Prostate gland (tissue), 2 donors: ENCODE measurements at regions not wholly inside any gene's neighbourhood (a gene's known extent, or its start where the extent isn't known, plus 50 kb on each side); places are given as distances from the start of the nearest gene placed in this dataset.

ENCODE experiments used
- DNase-seq: peaks from one replicate; pipeline ENCODE4 v3.0.0-alpha.2; 2019; ENCODE audit warnings: low spot score
- H3K27ac ChIP-seq, 2 donors: fragments of 200-600 bp; sonication (generic); 2 replicates each; pipeline ENCODE4 v1.5.1; 2017 to 2019
- H3K27me3 ChIP-seq: fragments of 200-600 bp; sonication (generic); replicated peaks from 2 replicates; pipeline ENCODE4 v1.5.1; 2019; ENCODE audit not compliant: insufficient read depth
- H3K36me3 ChIP-seq, 2 donors: fragments of 200-600 bp; sonication (generic); 1 replicate in 1 of 2; 2 replicates in 1 of 2; pipeline versions ENCODE4 v1.5.1 to v1.8.1; 2017 to 2019
- H3K4me1 ChIP-seq: fragments of 200-600 bp; sonication (generic); replicated peaks from 2 replicates; pipeline ENCODE4 v1.5.1; 2019
- H3K4me3 ChIP-seq, 2 donors: fragments of 200-600 bp; sonication (generic); 2 replicates each; pipeline ENCODE4 v1.5.1; 2017 to 2019
- H3K9me3 ChIP-seq: fragments of 200-600 bp; sonication (generic); 2 replicates; pipeline ENCODE4 v1.5.1; 2017
- POLR2A ChIP-seq: fragments of 450-650 bp; IDR thresholded peaks from one replicate; pipeline ENCODE4 v1.6.1; 2016; ENCODE audit warnings: antibody characterized with exemption, mild to moderate bottlenecking
- POLR2AphosphoS5 ChIP-seq: sonication (generic); formaldehyde crosslinking; IDR thresholded peaks from one replicate; pipeline ENCODE4 v1.6.1; 2017; ENCODE audit warnings: antibody characterized with exemption
- WGBS: methylation state at CpG from one replicate; pipeline ENCODE4 v1.1.5; 2018; 5-methylcytosine and 5-hydroxymethylcytosine counted together
- intact Hi-C: fragments of 100-400 bp; cut with DNase I; formaldehyde crosslinking; loops from one replicate; pipeline ENCODE4 v1.14.2; 2022
- TF ChIP-seq, protein P1 (sequence below), 4 experiments: fragments of 200-600 bp in 2 of 4; fragments of 450-650 bp in 2 of 4; sonication (generic) in 2 of 4; IDR thresholded peaks; 1 replicate in 3 of 4; 2 replicates in 1 of 4; pipeline ENCODE4 v1.5.1; 2016 to 2019; ENCODE audit warnings: antibody characterized with exemption in 4 of 4, mild to moderate bottlenecking in 2 of 4, moderate library complexity in 2 of 4

DNA sequence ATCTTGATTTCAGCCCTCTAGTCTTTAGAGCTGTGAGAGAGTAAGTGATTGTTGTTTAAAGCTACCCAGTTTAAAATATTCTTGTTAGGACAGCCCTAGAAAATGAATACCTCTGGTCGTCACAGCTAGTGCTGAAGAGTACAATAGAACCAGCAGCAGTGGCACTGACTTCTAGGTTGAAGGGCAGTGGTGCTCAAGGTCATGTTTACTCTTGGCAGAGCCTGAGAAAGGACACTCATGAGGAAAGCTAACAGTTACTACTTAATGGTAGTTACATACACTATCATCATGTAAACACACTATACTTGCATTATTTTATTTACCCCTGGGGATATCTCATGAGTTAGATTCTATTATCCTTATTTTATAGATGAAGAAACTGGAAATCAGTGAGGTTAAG is 323.0 kb downstream of the SH2D4B start:
- Histone ChIP-seq H3K27ac (no peak overlapping the region), H3K9me3 (no peaks in the 10 kb centered on the region), H3K36me3 (no peaks in the 10 kb centered on the region), H3K4me3 (no peak overlapping the region), H3K27me3 (no peaks in the 10 kb centered on the region), H3K4me1 (no peaks in the 10 kb centered on the region)
- intact Hi-C loops = no loop called here
- 80% methylated on average over 1 of the region's 1 CpG for WGBS
- DNase-seq = no peak
- TF ChIP-seq POLR2A (no peak), POLR2AphosphoS5 (no peak)
- TF ChIP-seq, protein P1, sequence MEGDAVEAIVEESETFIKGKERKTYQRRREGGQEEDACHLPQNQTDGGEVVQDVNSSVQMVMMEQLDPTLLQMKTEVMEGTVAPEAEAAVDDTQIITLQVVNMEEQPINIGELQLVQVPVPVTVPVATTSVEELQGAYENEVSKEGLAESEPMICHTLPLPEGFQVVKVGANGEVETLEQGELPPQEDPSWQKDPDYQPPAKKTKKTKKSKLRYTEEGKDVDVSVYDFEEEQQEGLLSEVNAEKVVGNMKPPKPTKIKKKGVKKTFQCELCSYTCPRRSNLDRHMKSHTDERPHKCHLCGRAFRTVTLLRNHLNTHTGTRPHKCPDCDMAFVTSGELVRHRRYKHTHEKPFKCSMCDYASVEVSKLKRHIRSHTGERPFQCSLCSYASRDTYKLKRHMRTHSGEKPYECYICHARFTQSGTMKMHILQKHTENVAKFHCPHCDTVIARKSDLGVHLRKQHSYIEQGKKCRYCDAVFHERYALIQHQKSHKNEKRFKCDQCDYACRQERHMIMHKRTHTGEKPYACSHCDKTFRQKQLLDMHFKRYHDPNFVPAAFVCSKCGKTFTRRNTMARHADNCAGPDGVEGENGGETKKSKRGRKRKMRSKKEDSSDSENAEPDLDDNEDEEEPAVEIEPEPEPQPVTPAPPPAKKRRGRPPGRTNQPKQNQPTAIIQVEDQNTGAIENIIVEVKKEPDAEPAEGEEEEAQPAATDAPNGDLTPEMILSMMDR (IDR thresholded peaks at IDR 0.05) = no peak

DNA sequence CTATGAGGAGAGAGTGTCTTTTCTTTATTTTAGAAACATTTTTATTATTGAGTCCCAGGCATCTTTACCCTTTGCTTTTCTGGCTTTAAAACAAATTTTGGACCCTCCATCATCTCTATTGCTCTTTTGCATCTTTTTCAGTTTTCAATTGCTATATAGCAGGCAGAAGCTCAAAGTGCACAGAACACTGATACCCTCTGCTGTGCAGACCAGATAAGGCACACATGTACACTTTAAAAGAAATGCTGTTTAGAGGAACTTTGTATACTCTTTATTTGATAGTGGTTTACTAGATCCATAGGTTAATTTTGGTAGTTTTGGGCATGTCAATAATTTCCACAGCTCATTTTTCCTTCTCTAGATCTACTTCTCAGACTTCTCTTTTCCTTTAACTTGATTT is 324.2 kb downstream of the SH2D4B start:
- Histone ChIP-seq H3K9me3 (no peaks in the 10 kb centered on the region), H3K4me3 (no peak overlapping the region), H3K27ac (no peak overlapping the region), H3K27me3 (no peaks in the 10 kb centered on the region), H3K36me3 (no peaks in the 10 kb centered on the region), H3K4me1 (no peaks in the 10 kb centered on the region)
- TF ChIP-seq POLR2AphosphoS5 = no peak
- TF ChIP-seq, protein P1 (IDR thresholded peaks at IDR 0.05) = peak in 1 of 4 experiments; percentile 38
- TF ChIP-seq POLR2A = no peak
- intact Hi-C loops = no loop called here
- no peak for DNase-seq

DNA sequence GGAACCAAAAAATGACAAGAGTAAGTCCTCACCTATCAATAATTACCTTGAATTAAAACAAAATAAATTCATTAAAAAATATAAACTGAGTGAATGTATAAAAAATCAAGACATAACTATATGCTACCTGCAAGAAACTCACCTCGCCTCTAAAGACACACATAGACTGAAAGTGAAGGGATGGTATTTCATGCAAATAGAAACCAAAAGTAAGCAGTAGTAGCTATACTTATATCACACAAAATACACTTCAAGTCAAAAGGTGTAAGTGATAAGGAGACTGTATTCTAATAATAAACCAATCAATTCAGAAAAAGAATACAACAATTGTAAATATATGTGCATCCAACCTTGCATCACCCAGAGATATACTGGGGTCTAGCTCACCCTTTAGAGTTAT is 332.6 kb downstream of the SH2D4B start:
- WGBS = 93% methylated on average over 1 of the region's 1 CpG
- H3K36me3 ChIP-seq = no peaks in the 10 kb centered on the region

DNA sequence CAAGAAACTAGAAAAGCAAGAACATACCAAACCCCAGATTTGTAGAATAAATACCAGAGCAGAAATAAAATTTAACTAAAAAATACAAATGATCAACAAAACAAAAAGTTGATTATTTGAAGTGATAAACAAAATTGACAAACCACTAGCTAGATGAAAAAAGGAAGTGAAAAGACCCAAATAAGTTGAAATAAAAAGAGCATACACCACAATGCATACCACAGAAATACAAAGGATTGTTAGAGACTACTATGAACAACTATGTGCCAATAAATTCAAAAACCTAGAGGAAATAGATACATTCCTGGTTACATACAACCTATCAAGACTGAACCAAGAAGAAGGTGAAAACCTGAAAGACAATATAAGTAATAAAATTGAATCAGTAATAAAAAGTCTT is 333.4 kb downstream of the SH2D4B start:
- no peaks in the 10 kb centered on the region for H3K4me1 ChIP-seq
- no peak for TF ChIP-seq POLR2A
- TF ChIP-seq, protein P1 (IDR thresholded peaks at IDR 0.05) = no peak
- no peak for TF ChIP-seq POLR2AphosphoS5
- no peaks in the 10 kb centered on the region for H3K27me3 ChIP-seq
- intact Hi-C loops = no loop called here
- H3K27ac ChIP-seq = no peak overlapping the region
- no peak overlapping the region for H3K4me3 ChIP-seq
- no peaks in the 10 kb centered on the region for H3K9me3 ChIP-seq
- no peaks in the 10 kb centered on the region for H3K36me3 ChIP-seq
- no peak for DNase-seq

More for the DNA sequence above, 332.6 kb downstream of the SH2D4B start:
- intact Hi-C loops = no loop called here
- no peak for DNase-seq
- Histone ChIP-seq H3K4me1 (no peaks in the 10 kb centered on the region), H3K27ac (no peak overlapping the region), H3K27me3 (no peaks in the 10 kb centered on the region), H3K4me3 (no peak overlapping the region), H3K9me3 (no peaks in the 10 kb centered on the region)
- TF ChIP-seq POLR2AphosphoS5 (no peak), POLR2A (no peak)
- TF ChIP-seq, protein P1 (IDR thresholded peaks at IDR 0.05) = no peak

DNA sequence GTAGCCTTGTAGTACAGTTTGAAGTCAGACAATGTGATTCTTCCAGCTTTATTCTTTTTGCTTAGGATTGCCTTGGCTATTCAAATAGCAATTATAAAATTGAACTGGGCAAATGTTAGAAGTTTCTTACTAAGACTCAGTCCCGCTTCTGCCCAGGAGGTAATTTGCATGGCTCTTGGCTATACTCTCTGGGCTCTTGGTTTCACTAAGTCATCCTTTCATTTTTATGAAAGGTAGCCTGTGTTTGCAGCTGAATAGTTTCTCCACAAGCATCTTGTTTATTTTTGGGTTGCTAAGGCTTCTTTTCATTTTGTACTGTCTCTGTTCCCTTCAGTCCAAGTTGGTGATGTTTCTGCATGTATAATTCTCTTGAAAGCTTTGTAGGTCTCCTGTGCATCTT is 340.6 kb downstream of the SH2D4B start:
- intact Hi-C loops = no loop called here
- TF ChIP-seq POLR2A = no peak
- no peak for TF ChIP-seq POLR2AphosphoS5
- TF ChIP-seq, protein P1 (IDR thresholded peaks at IDR 0.05) = no peak
- no peaks in the 10 kb centered on the region for H3K4me1 ChIP-seq
- no peaks in the 10 kb centered on the region for H3K9me3 ChIP-seq
- no peaks in the 10 kb centered on the region for H3K27me3 ChIP-seq
- no peaks in the 10 kb centered on the region for H3K36me3 ChIP-seq
- no peak overlapping the region for H3K27ac ChIP-seq
- WGBS = 97% methylated on average over 1 of the region's 1 CpG
- H3K4me3 ChIP-seq = no peak overlapping the region
- no peak for DNase-seq
